Esophagus muscularis mucosa (tissue), 4 donors: ENCODE measurements at regions not wholly inside any gene's neighbourhood (a gene's known extent, or its start where the extent isn't known, plus 50 kb on each side); places are given as distances from the start of the nearest gene placed in this dataset.

Experiments used
- DNase-seq: peaks from one replicate; pipeline ENCODE4 v3.0.0-alpha.2; 2017; ENCODE audit errors: extremely low spot score
- H3K27ac ChIP-seq, 4 donors: fragments of 200-600 bp; sonication (generic); replicated peaks in 1 of 4; 1 replicate in 3 of 4; 2 replicates in 1 of 4; pipeline ENCODE4 v1.5.1; 2016 to 2019; ENCODE audit warnings: mild to moderate bottlenecking in 1 of 4
- H3K27me3 ChIP-seq, 4 donors: fragments of 200-600 bp; sonication (generic); one replicate each; pipeline versions ENCODE4 v1.5.1 to v1.6.0; 2016 to 2019
- H3K36me3 ChIP-seq, 4 donors: fragments of 200-600 bp; sonication (generic); one replicate each; pipeline ENCODE4 v1.5.1; 2016 to 2019
- H3K4me1 ChIP-seq, 4 donors: fragments of 200-600 bp; sonication (generic); one replicate each; pipeline ENCODE4 v1.5.1; 2016 to 2019
- H3K4me3 ChIP-seq, 4 donors: fragments of 200-600 bp; sonication (generic); 1 replicate in 2 of 4; 2 replicates in 2 of 4; pipeline ENCODE4 v1.5.1; 2016 to 2019; ENCODE audit warnings: mild to moderate bottlenecking in 4 of 4, moderate library complexity in 1 of 4
- H3K9me3 ChIP-seq, 4 donors: fragments of 200-600 bp; sonication (generic); 1 replicate in 3 of 4; 2 replicates in 1 of 4; pipeline ENCODE4 v1.5.1; 2016 to 2019
- CTCF ChIP-seq, 3 experiments: fragments of 200-600 bp in 2 of 3; fragments of 450-650 bp in 1 of 3; sonication (generic) in 2 of 3; IDR thresholded peaks; one replicate each; pipeline ENCODE4 v1.5.1; 2017 to 2019; ENCODE audit warnings: antibody characterized with exemption in 3 of 3, mild to moderate bottlenecking in 2 of 3, moderate library complexity in 1 of 3
- EP300 ChIP-seq: sonication (generic); formaldehyde crosslinking; IDR thresholded peaks from one replicate; pipeline ENCODE4 v1.6.1; 2017; ENCODE audit warnings: antibody characterized with exemption
- POLR2A ChIP-seq: fragments of 450-650 bp; IDR thresholded peaks from one replicate; pipeline ENCODE4 v1.6.1; 2017; ENCODE audit warnings: antibody characterized with exemption, moderate library complexity, mild to moderate bottlenecking, low read depth
- POLR2AphosphoS5 ChIP-seq, 2 donors: sonication (generic); formaldehyde crosslinking; IDR thresholded peaks; one replicate each; pipeline ENCODE4 v1.6.1; 2017; ENCODE audit warnings: antibody characterized with exemption in 2 of 2
- WGBS: methylation state at CpG from one replicate; pipeline ENCODE4 v1.1.5; 2018; 5-methylcytosine and 5-hydroxymethylcytosine counted together
- intact Hi-C: fragments of 100-400 bp; cut with DNase I; formaldehyde crosslinking; loops from one replicate; pipeline ENCODE4 v1.15.1; 2023

GRCh38 chr22:48750282-48750681 lies 1077.4 kb downstream of the BRD1 start:
- Histone ChIP-seq H3K4me1 (no peaks in the 10 kb centered on the region), H3K4me3 (no peak overlapping the region), H3K36me3 (no peaks in the 10 kb centered on the region), H3K9me3 (no peaks in the 10 kb centered on the region), H3K27me3 (peaks cover 0 to 33% (median 0%) of the 10 kb centered on the region in 4 donors), H3K27ac (no peak overlapping the region)
- DNase-seq = peak; percentile 50
- TF ChIP-seq EP300 (no peak), POLR2AphosphoS5 (IDR thresholded peaks at IDR 0.05) (no peak), CTCF (IDR thresholded peaks at IDR 0.05) (no peak), POLR2A (no peak)
- intact Hi-C loops = no loop called here
- 91% methylated on average over 27 of the region's 27 CpGs for WGBS

GRCh38 chr22:48749555-48750227 lies 1078.0 kb downstream of the BRD1 start:
- intact Hi-C loops = no loop called here
- 84% methylated on average over 32 of the region's 37 CpGs for WGBS

GRCh38 chr22:48748860-48749554 lies 1078.7 kb downstream of the BRD1 start:
- Histone ChIP-seq H3K36me3 (no peaks in the 10 kb centered on the region), H3K4me3 (no peak overlapping the region), H3K9me3 (no peaks in the 10 kb centered on the region), H3K4me1 (no peaks in the 10 kb centered on the region), H3K27me3 (peaks cover 0 to 21% (median 0%) of the 10 kb centered on the region in 4 donors), H3K27ac (no peak overlapping the region)
- no peak for TF ChIP-seq EP300
- 91% methylated on average over 8 of the region's 14 CpGs for WGBS
- DNase-seq = peak; percentile 53
- intact Hi-C loops = no loop called here

More at GRCh38 chr22:48749555-48750227, 1078.0 kb downstream of the BRD1 start:
- no peak overlapping the region for H3K27ac ChIP-seq
- no peaks in the 10 kb centered on the region for H3K4me1 ChIP-seq
- no peaks in the 10 kb centered on the region for H3K36me3 ChIP-seq
- peaks cover 0 to 28% (median 0%) of the 10 kb centered on the region in 4 donors for H3K27me3 ChIP-seq
- DNase-seq = peak; percentile 88
- TF ChIP-seq POLR2AphosphoS5 (IDR thresholded peaks at IDR 0.05) (no peak), POLR2A (no peak), EP300 (no peak), CTCF (IDR thresholded peaks at IDR 0.05) (no peak)
- H3K9me3 ChIP-seq = no peaks in the 10 kb centered on the region
- no peak overlapping the region for H3K4me3 ChIP-seq

- Histone ChIP-seq H3K27me3 (peaks cover 0 to 14% (median 0%) of the 10 kb centered on the region in 4 donors), H3K27ac (no peak overlapping the region), H3K4me3 (no peak overlapping the region), H3K9me3 (no peaks in the 10 kb centered on the region), H3K36me3 (no peaks in the 10 kb centered on the region), H3K4me1 (no peaks in the 10 kb centered on the region)
- intact Hi-C loops = no loop called here
- TF ChIP-seq CTCF (IDR thresholded peaks at IDR 0.05) (no peak), EP300 (no peak), POLR2A (no peak), POLR2AphosphoS5 (IDR thresholded peaks at IDR 0.05) (no peak)
- 73% methylated on average over 3 of the region's 20 CpGs for WGBS
- peak; percentile 60 for DNase-seq
Measured at GRCh38 chr22:48748113-48748859, 1079.4 kb downstream of the BRD1 start.
